Prostate gland (tissue), 2 donors: ENCODE measurements at regions not wholly inside any gene's neighbourhood (a gene's known extent, or its start where the extent isn't known, plus 50 kb on each side); places are given as distances from the start of the nearest gene placed in this dataset.

Source experiments
- DNase-seq: peaks from one replicate; pipeline ENCODE4 v3.0.0-alpha.2; 2019; ENCODE audit warnings: low spot score
- H3K27ac ChIP-seq, 2 donors: fragments of 200-600 bp; sonication (generic); 2 replicates each; pipeline ENCODE4 v1.5.1; 2017 to 2019
- H3K27me3 ChIP-seq: fragments of 200-600 bp; sonication (generic); replicated peaks from 2 replicates; pipeline ENCODE4 v1.5.1; 2019; ENCODE audit not compliant: insufficient read depth
- H3K36me3 ChIP-seq, 2 donors: fragments of 200-600 bp; sonication (generic); 1 replicate in 1 of 2; 2 replicates in 1 of 2; pipeline versions ENCODE4 v1.5.1 to v1.8.1; 2017 to 2019
- H3K4me1 ChIP-seq: fragments of 200-600 bp; sonication (generic); replicated peaks from 2 replicates; pipeline ENCODE4 v1.5.1; 2019
- H3K4me3 ChIP-seq, 2 donors: fragments of 200-600 bp; sonication (generic); 2 replicates each; pipeline ENCODE4 v1.5.1; 2017 to 2019
- H3K9me3 ChIP-seq: fragments of 200-600 bp; sonication (generic); 2 replicates; pipeline ENCODE4 v1.5.1; 2017
- POLR2A ChIP-seq: fragments of 450-650 bp; IDR thresholded peaks from one replicate; pipeline ENCODE4 v1.6.1; 2016; ENCODE audit warnings: antibody characterized with exemption, mild to moderate bottlenecking
- POLR2AphosphoS5 ChIP-seq: sonication (generic); formaldehyde crosslinking; IDR thresholded peaks from one replicate; pipeline ENCODE4 v1.6.1; 2017; ENCODE audit warnings: antibody characterized with exemption
- WGBS: methylation state at CpG from one replicate; pipeline ENCODE4 v1.1.5; 2018; 5-methylcytosine and 5-hydroxymethylcytosine counted together
- intact Hi-C: fragments of 100-400 bp; cut with DNase I; formaldehyde crosslinking; loops from one replicate; pipeline ENCODE4 v1.14.2; 2022
- TF ChIP-seq, protein P1 (sequence below), 4 experiments: fragments of 200-600 bp in 2 of 4; fragments of 450-650 bp in 2 of 4; sonication (generic) in 2 of 4; IDR thresholded peaks; 1 replicate in 3 of 4; 2 replicates in 1 of 4; pipeline ENCODE4 v1.5.1; 2016 to 2019; ENCODE audit warnings: antibody characterized with exemption in 4 of 4, mild to moderate bottlenecking in 2 of 4, moderate library complexity in 2 of 4

DNA sequence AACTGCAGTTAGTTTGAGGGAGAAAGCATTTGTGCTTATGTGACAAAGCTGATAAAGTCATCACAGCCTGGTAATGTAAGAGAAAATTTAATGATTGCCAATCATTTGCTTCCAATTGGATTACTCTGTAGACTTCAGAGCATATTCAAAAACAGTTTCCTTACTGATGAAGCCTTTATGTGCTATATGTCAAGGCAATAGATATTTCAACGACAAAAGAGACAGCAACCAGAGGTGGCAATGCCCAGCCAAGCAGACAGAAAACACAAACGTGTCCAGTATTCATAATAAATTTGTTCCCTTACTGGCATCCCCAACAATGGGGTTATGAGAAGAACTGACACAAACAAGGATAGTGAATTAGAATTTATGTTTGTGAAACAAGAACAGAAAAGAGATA is 1840.3 kb upstream of the PCDH7 start:
- DNase-seq = no peak
- H3K4me1 ChIP-seq = no peaks in the 10 kb centered on the region
- WGBS = 74% methylated on average over 2 of the region's 2 CpGs
- H3K27ac ChIP-seq = no peak overlapping the region
- H3K36me3 ChIP-seq = no peaks in the 10 kb centered on the region
- TF ChIP-seq, protein P1, sequence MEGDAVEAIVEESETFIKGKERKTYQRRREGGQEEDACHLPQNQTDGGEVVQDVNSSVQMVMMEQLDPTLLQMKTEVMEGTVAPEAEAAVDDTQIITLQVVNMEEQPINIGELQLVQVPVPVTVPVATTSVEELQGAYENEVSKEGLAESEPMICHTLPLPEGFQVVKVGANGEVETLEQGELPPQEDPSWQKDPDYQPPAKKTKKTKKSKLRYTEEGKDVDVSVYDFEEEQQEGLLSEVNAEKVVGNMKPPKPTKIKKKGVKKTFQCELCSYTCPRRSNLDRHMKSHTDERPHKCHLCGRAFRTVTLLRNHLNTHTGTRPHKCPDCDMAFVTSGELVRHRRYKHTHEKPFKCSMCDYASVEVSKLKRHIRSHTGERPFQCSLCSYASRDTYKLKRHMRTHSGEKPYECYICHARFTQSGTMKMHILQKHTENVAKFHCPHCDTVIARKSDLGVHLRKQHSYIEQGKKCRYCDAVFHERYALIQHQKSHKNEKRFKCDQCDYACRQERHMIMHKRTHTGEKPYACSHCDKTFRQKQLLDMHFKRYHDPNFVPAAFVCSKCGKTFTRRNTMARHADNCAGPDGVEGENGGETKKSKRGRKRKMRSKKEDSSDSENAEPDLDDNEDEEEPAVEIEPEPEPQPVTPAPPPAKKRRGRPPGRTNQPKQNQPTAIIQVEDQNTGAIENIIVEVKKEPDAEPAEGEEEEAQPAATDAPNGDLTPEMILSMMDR (IDR thresholded peaks at IDR 0.05) = no peak
- no peak for TF ChIP-seq POLR2AphosphoS5
- TF ChIP-seq POLR2A = no peak
- H3K9me3 ChIP-seq = no peaks in the 10 kb centered on the region
- H3K27me3 ChIP-seq = no peaks in the 10 kb centered on the region
- intact Hi-C loops = no loop called here
- H3K4me3 ChIP-seq = no peak overlapping the region

DNA sequence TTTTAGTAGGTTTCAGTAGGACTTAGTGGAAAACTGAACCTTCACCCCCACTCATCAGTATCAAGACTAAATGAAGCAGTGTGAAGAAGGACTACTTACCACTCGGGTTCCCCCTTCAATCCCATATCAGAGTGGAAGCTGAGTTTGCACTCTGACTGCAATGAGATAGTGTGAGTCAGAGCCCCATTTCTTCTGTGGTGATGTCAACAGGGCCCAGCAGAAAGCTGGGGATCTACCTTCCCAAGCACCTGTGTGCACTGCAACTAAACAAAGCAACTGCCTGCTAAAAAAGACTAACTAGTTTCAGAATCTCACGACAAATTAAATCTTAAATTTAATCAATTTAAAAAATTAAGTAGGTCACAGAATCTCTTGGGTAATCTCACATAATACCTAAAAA is 1837.0 kb upstream of the PCDH7 start:
- WGBS = 97% methylated on average over 2 of the region's 2 CpGs
- H3K27me3 ChIP-seq = no peaks in the 10 kb centered on the region
- no peak overlapping the region for H3K4me3 ChIP-seq
- H3K9me3 ChIP-seq = no peaks in the 10 kb centered on the region
- intact Hi-C loops = no loop called here
- no peak for DNase-seq
- no peak overlapping the region for H3K27ac ChIP-seq
- H3K4me1 ChIP-seq = no peaks in the 10 kb centered on the region
- TF ChIP-seq POLR2A (no peak), POLR2AphosphoS5 (no peak)
- TF ChIP-seq, protein P1 (IDR thresholded peaks at IDR 0.05) = no peak
- no peaks in the 10 kb centered on the region for H3K36me3 ChIP-seq

DNA sequence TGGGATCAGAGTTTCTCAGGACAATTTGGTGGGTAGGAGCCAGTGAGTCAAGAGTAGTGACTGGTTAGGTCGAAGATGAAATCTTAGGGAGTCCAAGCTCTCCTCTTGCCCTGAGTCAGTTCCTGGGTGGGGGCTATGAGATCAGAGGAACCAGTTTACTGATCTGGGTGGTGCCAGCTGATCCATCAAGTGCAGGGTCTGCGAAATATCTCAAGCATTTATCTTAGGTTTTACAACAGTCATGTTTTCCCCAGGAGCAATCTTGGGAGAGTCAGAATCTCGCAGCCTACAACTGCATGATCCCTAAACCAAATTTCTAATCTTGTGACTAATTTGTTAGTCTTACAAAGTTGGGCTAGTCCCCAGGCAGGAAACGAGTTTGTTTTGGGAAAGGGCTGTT is 1833.2 kb upstream of the PCDH7 start:
- H3K4me3 ChIP-seq = no peak overlapping the region
- no peaks in the 10 kb centered on the region for H3K36me3 ChIP-seq
- no peaks in the 10 kb centered on the region for H3K27me3 ChIP-seq
- no peaks in the 10 kb centered on the region for H3K9me3 ChIP-seq
- TF ChIP-seq, protein P1 (IDR thresholded peaks at IDR 0.05) = no peak
- TF ChIP-seq POLR2A = no peak
- no peak for TF ChIP-seq POLR2AphosphoS5
- intact Hi-C loops = no loop called here
- DNase-seq = no peak
- 68% methylated on average over 4 of the region's 4 CpGs for WGBS
- H3K27ac ChIP-seq = no peak overlapping the region
- no peaks in the 10 kb centered on the region for H3K4me1 ChIP-seq

DNA sequence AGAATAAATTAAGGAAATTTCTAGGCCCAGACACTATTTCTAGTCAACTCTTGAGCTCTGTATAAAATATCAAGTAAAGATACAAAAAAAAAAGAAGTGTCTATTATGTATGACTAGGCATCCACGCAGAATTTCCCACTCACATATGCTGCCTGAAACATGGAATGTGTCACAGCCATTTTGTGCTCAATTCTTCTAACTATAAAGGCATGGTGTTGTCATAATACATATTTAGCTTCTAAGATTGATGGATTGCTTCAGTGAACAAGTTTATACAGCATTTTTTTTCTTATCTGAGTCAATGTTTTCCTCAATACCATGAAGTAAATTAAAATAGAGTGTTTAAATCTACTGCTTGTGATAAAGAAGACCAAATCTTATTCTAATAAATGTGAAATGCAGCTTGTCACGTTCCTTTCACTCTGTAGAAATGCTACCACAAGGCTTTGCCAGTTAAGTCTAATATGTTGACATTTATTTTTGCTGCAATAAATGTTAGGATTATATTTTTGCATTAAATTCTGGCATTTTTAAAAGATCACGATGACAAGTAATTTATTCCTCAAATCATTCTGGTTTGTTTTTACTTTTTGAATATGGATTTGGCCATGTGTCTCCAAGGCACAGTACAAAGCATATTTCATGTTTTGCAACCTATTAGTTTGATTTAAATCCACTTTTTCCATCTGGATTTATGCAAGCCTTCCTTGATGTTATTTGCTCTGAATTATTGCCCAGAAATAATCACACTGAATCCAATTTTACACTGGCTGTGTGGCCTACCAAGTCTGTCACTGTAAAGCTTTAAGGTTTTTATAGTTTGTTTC is 1829.0 kb upstream of the PCDH7 start:
- no peak overlapping the region for H3K4me3 ChIP-seq
- WGBS = 71% methylated on average over 3 of the region's 3 CpGs
- H3K4me1 ChIP-seq = no peaks in the 10 kb centered on the region
- no peak for DNase-seq
- H3K9me3 ChIP-seq = no peaks in the 10 kb centered on the region
- TF ChIP-seq POLR2AphosphoS5 = no peak
- TF ChIP-seq POLR2A = no peak
- TF ChIP-seq, protein P1 (IDR thresholded peaks at IDR 0.05) = no peak
- H3K36me3 ChIP-seq = no peaks in the 10 kb centered on the region
- no peak overlapping the region for H3K27ac ChIP-seq
- intact Hi-C loops = no loop called here
- no peaks in the 10 kb centered on the region for H3K27me3 ChIP-seq

DNA sequence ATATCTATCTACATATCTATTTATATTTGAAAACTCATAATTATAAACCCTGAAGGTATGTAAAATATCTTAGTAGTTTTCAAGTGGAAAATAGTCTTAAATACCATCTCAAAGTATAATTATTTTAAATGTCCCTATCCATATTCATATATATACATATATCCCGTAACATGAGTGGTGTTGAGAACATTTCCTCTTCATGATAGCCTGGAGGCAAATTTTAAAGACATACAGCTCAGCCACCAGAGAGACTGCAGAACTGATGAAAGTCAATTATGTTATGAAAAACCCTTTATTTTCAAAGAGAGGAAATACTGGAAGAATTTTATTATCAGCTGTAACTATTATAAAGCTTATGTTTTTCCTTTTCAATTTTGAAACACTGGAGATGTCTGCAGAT is 1806.7 kb upstream of the PCDH7 start:
- WGBS = 55% methylated on average over 1 of the region's 1 CpG
- H3K36me3 ChIP-seq = no peaks in the 10 kb centered on the region
- no peak overlapping the region for H3K27ac ChIP-seq
- TF ChIP-seq POLR2AphosphoS5 (no peak), POLR2A (no peak)
- TF ChIP-seq, protein P1 (IDR thresholded peaks at IDR 0.05) = no peak
- intact Hi-C loops = no loop called here
- no peaks in the 10 kb centered on the region for H3K9me3 ChIP-seq
- H3K27me3 ChIP-seq = no peaks in the 10 kb centered on the region
- no peak overlapping the region for H3K4me3 ChIP-seq
- DNase-seq = no peak
- no peaks in the 10 kb centered on the region for H3K4me1 ChIP-seq
